HFFc6 (cell line): ENCODE measurements at regions not wholly inside any gene's neighbourhood (a gene's known extent, or its start where the extent isn't known, plus 50 kb on each side); places are given as distances from the start of the nearest gene placed in this dataset.

Source experiments
- DNase-seq: peaks from one replicate; pipeline ENCODE4 v3.0.0-alpha.2; 2018
- H3K27ac Mint-ChIP-seq: 2 replicates; pipeline ENCODE4 v1.8.0; 2020; ENCODE audit warnings: mild to moderate bottlenecking, mixed read lengths
- H3K27me3 Mint-ChIP-seq: 2 replicates; pipeline ENCODE4 v1.8.0; 2021; ENCODE audit warnings: mild to moderate bottlenecking, moderate library complexity, mixed read lengths; ENCODE audit not compliant: insufficient read depth
- H3K36me3 Mint-ChIP-seq: 2 replicates; pipeline ENCODE4 v1.8.0; 2021; ENCODE audit warnings: low read depth, mixed read lengths
- H3K4me1 Mint-ChIP-seq: 2 replicates; pipeline ENCODE4 v1.8.0; 2020; ENCODE audit warnings: low read depth, mixed read lengths
- H3K4me3 Mint-ChIP-seq: 2 replicates; pipeline ENCODE4 v1.8.0; 2020; ENCODE audit warnings: mild to moderate bottlenecking, moderate library complexity, mixed read lengths
- H3K9me3 Mint-ChIP-seq: 2 replicates; pipeline ENCODE4 v1.8.0; 2020; ENCODE audit warnings: mild to moderate bottlenecking, mixed read lengths
- TF ChIP-seq, protein P1 (sequence below): fragments of 200-600 bp; sonication (generic); IDR thresholded peaks from 2 replicates; pipeline ENCODE4 v1.5.0; 2021; ENCODE audit warnings: antibody characterized with exemption, mild to moderate bottlenecking

DNA sequence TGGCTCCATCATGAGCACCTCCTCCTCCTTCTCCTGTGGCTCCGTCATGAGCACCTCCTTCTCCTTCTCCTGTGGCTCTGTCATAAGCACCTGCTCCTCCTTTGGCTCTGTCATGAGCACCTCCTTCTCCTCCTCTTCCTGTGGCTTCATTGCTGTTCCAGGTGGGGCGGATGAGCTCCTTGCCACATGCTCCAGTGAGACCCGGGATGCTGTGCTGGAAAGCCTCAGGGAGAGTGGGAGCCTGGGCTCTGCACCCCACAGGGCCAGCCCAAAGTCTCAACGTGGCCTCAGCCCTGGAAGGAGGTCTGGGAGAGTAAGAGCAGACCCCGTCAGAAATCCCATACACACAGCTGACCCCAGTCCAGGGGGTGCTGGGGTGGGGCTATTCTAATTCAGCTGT, 380.7 kb downstream of the TCERG1L start:
- Mint-ChIP-seq H3K36me3 (peaks cover 4% of the 10 kb centered on the region; the same call in 1 of the 2 replicates), H3K27me3 (no peaks in the 10 kb centered on the region; the same call in 1 of the 2 replicates), H3K27ac (no peak overlapping the region), H3K9me3 (peaks cover 54% of the 10 kb centered on the region), H3K4me1 (no peaks in the 10 kb centered on the region), H3K4me3 (no peak overlapping the region)
- no peak for DNase-seq
- TF ChIP-seq, protein P1, sequence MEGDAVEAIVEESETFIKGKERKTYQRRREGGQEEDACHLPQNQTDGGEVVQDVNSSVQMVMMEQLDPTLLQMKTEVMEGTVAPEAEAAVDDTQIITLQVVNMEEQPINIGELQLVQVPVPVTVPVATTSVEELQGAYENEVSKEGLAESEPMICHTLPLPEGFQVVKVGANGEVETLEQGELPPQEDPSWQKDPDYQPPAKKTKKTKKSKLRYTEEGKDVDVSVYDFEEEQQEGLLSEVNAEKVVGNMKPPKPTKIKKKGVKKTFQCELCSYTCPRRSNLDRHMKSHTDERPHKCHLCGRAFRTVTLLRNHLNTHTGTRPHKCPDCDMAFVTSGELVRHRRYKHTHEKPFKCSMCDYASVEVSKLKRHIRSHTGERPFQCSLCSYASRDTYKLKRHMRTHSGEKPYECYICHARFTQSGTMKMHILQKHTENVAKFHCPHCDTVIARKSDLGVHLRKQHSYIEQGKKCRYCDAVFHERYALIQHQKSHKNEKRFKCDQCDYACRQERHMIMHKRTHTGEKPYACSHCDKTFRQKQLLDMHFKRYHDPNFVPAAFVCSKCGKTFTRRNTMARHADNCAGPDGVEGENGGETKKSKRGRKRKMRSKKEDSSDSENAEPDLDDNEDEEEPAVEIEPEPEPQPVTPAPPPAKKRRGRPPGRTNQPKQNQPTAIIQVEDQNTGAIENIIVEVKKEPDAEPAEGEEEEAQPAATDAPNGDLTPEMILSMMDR, result no peak

DNA sequence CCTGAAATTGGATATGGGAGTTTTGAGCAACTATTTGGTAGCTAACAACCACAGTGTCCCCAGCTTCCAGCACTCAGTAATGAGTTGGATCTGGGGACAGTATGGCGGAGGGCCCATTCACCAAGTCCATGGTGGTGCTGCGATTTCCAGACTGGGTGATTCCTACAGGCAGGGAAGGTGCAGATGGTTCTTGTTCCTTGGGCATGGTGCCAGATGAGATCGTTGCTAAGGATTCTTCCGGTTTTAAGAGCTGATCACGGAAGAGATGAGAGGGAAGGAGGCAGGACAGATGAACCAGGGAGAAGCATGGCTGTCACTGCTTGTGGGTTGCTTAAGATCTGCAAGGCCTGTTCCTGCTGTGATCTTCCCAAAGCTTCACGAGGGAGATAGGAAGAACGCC, 380.3 kb downstream of the TCERG1L start:
- no peak overlapping the region for H3K4me3 Mint-ChIP-seq
- no peak overlapping the region for H3K27ac Mint-ChIP-seq
- DNase-seq, result no peak
- no peaks in the 10 kb centered on the region; the same call in 1 of the 2 replicates for H3K27me3 Mint-ChIP-seq
- peaks cover 4% of the 10 kb centered on the region; the same call in 1 of the 2 replicates for H3K36me3 Mint-ChIP-seq
- no peaks in the 10 kb centered on the region for H3K4me1 Mint-ChIP-seq
- H3K9me3 Mint-ChIP-seq, result peaks cover 55% of the 10 kb centered on the region
- TF ChIP-seq, protein P1, result no peak

DNA sequence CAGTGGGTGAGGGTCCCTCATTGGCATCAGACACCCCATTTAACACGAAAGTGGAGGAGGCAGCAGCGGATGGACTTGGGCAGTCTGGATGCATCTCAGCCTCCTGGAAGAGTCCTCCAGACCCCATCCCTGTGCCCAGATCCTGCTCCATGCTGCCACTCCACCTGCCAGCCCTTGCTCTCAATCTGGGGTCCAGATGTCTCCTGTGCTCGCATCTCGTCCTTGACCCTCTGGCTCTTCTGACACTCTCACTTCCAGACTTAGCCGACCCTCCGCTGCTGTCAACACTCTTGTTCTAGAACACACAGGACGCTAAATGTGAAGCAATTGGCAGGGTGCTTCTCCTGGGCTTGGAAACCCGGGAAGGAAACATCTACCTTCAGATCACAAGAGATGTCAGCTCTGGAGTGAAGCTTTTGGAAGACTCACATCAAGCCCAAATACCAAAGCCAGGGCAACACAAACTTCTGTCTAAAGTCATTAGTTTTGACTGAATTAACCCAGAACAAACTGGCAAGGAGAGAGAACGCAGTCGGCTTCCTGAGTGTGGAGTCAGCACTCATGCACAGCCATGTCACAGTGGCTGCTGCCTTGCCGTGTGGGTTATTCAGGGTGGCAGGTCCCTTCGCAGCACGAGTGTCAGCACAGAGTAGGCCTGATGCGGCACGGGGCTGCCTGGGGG, 379.1 kb downstream of the TCERG1L start:
- H3K4me3 Mint-ChIP-seq, result no peak overlapping the region
- peaks cover 67% of the 10 kb centered on the region for H3K9me3 Mint-ChIP-seq
- peaks cover 4% of the 10 kb centered on the region; the same call in 1 of the 2 replicates for H3K36me3 Mint-ChIP-seq
- H3K27ac Mint-ChIP-seq, result no peak overlapping the region
- no peaks in the 10 kb centered on the region; the same call in 1 of the 2 replicates for H3K27me3 Mint-ChIP-seq
- no peak for DNase-seq
- H3K4me1 Mint-ChIP-seq, result no peaks in the 10 kb centered on the region
- TF ChIP-seq, protein P1, result no peak

GRCh38 chr10:130933008-130933390, 378.5 kb downstream of the TCERG1L start:
- no peak overlapping the region for H3K27ac Mint-ChIP-seq

DNA sequence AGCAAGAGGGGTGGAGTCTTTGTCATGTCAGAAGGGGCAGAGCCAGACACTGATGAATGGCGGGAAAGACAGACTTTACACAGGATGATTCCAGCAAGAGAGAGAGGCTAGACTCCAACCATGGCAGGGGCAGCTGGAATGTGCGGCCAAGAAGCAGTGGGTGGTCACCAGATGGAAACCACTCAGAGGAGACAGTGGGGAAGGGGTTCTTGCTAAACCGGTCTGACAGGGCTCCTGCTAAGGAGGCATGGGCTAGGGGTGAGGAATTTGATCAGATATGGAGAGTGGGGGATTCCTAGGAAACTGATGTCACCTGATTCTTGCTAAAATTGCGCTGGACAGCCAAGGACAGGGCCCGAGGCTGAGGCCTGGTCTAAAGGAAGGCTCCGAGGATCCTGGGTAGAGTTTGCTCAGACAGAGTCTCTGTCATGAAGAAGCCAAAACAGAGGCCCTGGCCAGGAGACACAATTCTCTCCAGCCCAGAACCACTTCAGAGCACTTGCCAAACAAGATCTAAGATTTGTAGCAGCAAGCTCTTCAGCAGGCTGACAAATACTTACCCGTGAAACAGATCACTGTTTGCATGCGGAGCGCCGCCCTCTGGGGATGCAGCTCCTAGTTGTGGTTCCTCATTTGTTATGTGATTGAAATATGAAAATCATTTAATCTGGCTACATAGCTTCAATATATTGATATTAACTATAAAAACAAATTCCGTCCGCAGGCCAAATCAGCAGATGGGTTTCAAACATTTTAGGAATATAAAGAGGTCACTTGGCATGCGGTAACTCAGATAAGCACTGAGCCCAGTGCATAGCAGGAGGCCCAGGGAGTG, 377.0 kb downstream of the TCERG1L start:
- H3K27ac Mint-ChIP-seq, result no peak overlapping the region
- no peaks in the 10 kb centered on the region for H3K4me1 Mint-ChIP-seq

More at GRCh38 chr10:130933008-130933390, 378.5 kb downstream of the TCERG1L start:
- TF ChIP-seq, protein P1, result no peak
- H3K27me3 Mint-ChIP-seq, result no peaks in the 10 kb centered on the region; the same call in 1 of the 2 replicates
- H3K4me1 Mint-ChIP-seq, result no peaks in the 10 kb centered on the region
- H3K36me3 Mint-ChIP-seq, result peaks cover 4% of the 10 kb centered on the region; the same call in 1 of the 2 replicates
- no peak for DNase-seq
- H3K4me3 Mint-ChIP-seq, result no peak overlapping the region
- H3K9me3 Mint-ChIP-seq, result peaks cover 71% of the 10 kb centered on the region

More for the DNA sequence above, 377.0 kb downstream of the TCERG1L start:
- Mint-ChIP-seq H3K9me3 (peaks cover 73% of the 10 kb centered on the region), H3K36me3 (peaks cover 9% of the 10 kb centered on the region), H3K27me3 (peaks cover 2% of the 10 kb centered on the region), H3K4me3 (no peak overlapping the region)
- no peak for DNase-seq
- TF ChIP-seq, protein P1, result no peak
